CD4-positive, alpha-beta memory T cell (primary cell): ENCODE measurements at regions not wholly inside any gene's neighbourhood (a gene's known extent, or its start where the extent isn't known, plus 50 kb on each side); places are given as distances from the start of the nearest gene placed in this dataset.

Experiments used
- CTCF ChIA-PET: fragments of 350-600 bp; sonication (Branson Sonifier 250); formaldehyde crosslinking; loops from one replicate; lab custom pipeline; 2021; ENCODE audit warnings: inconsistent platforms; ENCODE audit not compliant: partially characterized antibody; lab: Charles Lee
- POLR2A ChIA-PET: fragments of 350-600 bp; sonication (Branson Sonifier 250); formaldehyde crosslinking; loops from one replicate; lab custom pipeline; 2021; ENCODE audit not compliant: partially characterized antibody; lab: Charles Lee
- DNase-seq, 5 donors: peaks; one replicate each; pipeline versions ENCODE4 v3.0.0 to v3.0.0-alpha.2; 2020 to 2022; ENCODE audit warnings: mixed read lengths in 1 of 5
- H3K27ac ChIP-seq: one replicate; pipeline ENCODE4 v1.7.0; 2013; ENCODE audit warnings: low read depth, low read length
- H3K27me3 ChIP-seq: 2 replicates; pipeline ENCODE4 v1.7.0; 2013; ENCODE audit warnings: mild to moderate bottlenecking, low read length, moderate library complexity; ENCODE audit not compliant: insufficient read depth
- H3K36me3 ChIP-seq: 2 replicates; pipeline ENCODE4 v1.7.0; 2013; ENCODE audit warnings: mild to moderate bottlenecking, low read length, moderate library complexity; ENCODE audit not compliant: insufficient read depth
- H3K4me1 ChIP-seq: 2 replicates; pipeline ENCODE4 v1.7.0; 2013; ENCODE audit warnings: mild to moderate bottlenecking, low read length, moderate library complexity; ENCODE audit not compliant: insufficient read depth
- H3K4me3 ChIP-seq, 2 donors: one replicate each; pipeline ENCODE4 v1.7.0; 2013; ENCODE audit warnings: low read length in 2 of 2, mild to moderate bottlenecking in 1 of 2
- H3K9me3 ChIP-seq, 2 donors: one replicate each; pipeline ENCODE4 v1.7.0; 2013; ENCODE audit warnings: low read length in 2 of 2, control low read depth in 1 of 2; ENCODE audit not compliant: control insufficient read depth in 1 of 2
- H3K27ac Mint-ChIP-seq, 7 donors: one replicate each; pipeline ENCODE4 v1.8.0; 2020 to 2021; ENCODE audit warnings: mixed read lengths in 7 of 7, mild to moderate bottlenecking in 6 of 7, inconsistent platforms in 3 of 7, moderate library complexity in 3 of 7
- H3K27me3 Mint-ChIP-seq, 2 donors: one replicate each; pipeline ENCODE4 v1.8.0; 2020 to 2021; ENCODE audit warnings: mixed read lengths in 2 of 2
- H3K36me3 Mint-ChIP-seq, 2 donors: one replicate each; pipeline ENCODE4 v1.8.0; 2020 to 2021; ENCODE audit warnings: mixed read lengths in 2 of 2, inconsistent platforms in 1 of 2, mild to moderate bottlenecking in 1 of 2
- H3K4me1 Mint-ChIP-seq, 4 donors: one replicate each; pipeline ENCODE4 v1.8.0; 2020 to 2021; ENCODE audit warnings: mixed read lengths in 4 of 4, mild to moderate bottlenecking in 1 of 4
- H3K4me3 Mint-ChIP-seq, 8 donors: one replicate each; pipeline ENCODE4 v1.8.0; 2020 to 2021; ENCODE audit warnings: mixed read lengths in 8 of 8, mild to moderate bottlenecking in 7 of 8, moderate library complexity in 6 of 8, inconsistent platforms in 3 of 8
- H3K9me3 Mint-ChIP-seq, 8 donors: one replicate each; pipeline ENCODE4 v1.8.0; 2020 to 2021; ENCODE audit warnings: mixed read lengths in 8 of 8, mild to moderate bottlenecking in 5 of 8, inconsistent platforms in 3 of 8, moderate library complexity in 1 of 8
- intact Hi-C: fragments of 100-400 bp; cut with micrococcal nuclease; formaldehyde crosslinking; loops from one replicate; pipeline ENCODE4 v1.15.1; 2023

DNA sequence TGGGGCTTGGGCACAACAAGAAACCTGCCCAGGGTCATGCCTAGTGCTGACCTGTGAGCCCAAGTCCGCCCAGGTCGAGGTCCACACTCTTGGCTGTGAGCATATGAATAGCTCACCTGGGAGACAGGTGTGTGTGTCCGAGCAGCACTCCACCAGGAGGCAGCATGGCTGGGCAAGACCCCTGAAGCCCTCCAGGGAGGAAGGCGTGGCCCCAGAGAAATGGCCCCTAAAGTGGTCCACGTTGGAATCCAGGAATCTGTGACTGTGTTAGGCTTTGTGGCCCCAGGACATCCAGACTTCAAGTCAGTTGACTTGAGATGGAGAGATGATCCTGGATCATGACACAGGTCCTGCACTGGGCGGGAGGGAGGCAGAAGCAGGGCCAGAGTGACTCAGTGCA is 138.8 kb downstream of the CPZ start:
- Histone ChIP-seq H3K27me3 (no peaks in the 10 kb centered on the region), H3K27ac (no peak overlapping the region), H3K4me3 (no peak overlapping the region), H3K9me3 (no peaks in the 10 kb centered on the region), H3K36me3 (no peaks in the 10 kb centered on the region), H3K4me1 (no peaks in the 10 kb centered on the region)
- no peaks in the 10 kb centered on the region for H3K36me3 Mint-ChIP-seq
- H3K4me1 Mint-ChIP-seq: no peaks in the 10 kb centered on the region
- H3K9me3 Mint-ChIP-seq: peaks cover 0 to 12% (median 1%) of the 10 kb centered on the region in 8 donors
- intact Hi-C loops: no loop called here
- peaks cover 0 to 3% of the 10 kb centered on the region in 2 donors for H3K27me3 Mint-ChIP-seq
- peak overlapping the region in 1 of 7 donors; percentile 23 for H3K27ac Mint-ChIP-seq
- no peak overlapping the region for H3K4me3 Mint-ChIP-seq
- ChIA-PET POLR2A (no interaction called here), CTCF (no interaction called here)
- no peak for DNase-seq

DNA sequence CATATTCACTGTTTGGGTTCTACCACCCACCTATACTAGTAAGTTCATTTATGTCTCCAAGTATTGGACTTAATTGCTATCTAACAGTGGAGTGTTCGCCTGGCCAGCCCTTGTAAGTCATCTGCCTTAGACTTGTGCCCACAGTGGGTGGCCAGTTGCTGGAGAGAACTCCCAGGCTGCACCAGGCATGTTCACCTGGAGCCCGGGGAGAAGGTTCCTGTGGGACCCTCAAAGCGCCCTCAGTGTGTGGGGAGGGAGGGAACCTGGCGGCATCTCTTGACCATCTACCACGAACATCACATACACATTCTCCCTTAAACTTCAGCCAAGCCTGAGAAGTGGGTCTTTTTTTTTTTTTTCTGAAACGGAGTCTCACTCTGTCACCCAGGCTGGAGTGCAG is 138.1 kb downstream of the CPZ start:
- Histone ChIP-seq H3K4me3 (no peak overlapping the region), H3K36me3 (no peaks in the 10 kb centered on the region), H3K27me3 (no peaks in the 10 kb centered on the region), H3K4me1 (no peaks in the 10 kb centered on the region), H3K27ac (no peak overlapping the region), H3K9me3 (no peaks in the 10 kb centered on the region)
- no peak for DNase-seq
- Mint-ChIP-seq H3K36me3 (no peaks in the 10 kb centered on the region), H3K27ac (no peak overlapping the region), H3K27me3 (peaks cover 0 to 3% of the 10 kb centered on the region in 2 donors), H3K4me3 (no peak overlapping the region), H3K9me3 (peaks cover 0 to 12% (median under 1%) of the 10 kb centered on the region in 8 donors), H3K4me1 (no peaks in the 10 kb centered on the region)
- intact Hi-C loops: no loop called here
- CTCF ChIA-PET: no interaction called here
- POLR2A ChIA-PET: no interaction called here

DNA sequence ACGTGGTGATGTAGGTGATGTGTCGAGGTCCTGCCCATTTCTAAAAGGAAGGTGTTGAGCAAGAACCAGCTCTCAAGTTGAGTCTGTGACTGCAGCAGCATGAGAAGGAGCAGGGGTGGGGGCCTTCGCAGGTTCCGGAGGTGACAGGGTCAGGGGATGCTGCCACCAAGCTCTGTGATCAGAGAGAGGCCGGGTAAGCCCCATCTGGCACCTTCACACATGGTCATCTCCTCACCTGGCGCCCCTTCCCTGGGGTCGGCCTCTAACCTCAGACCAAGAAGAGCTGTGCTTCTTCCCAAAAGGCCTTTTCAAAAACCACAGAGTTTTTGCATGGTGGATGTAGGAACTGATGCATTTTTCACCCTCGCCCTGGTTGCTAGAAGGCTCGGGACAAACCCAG is 137.6 kb downstream of the CPZ start:
- Histone ChIP-seq H3K36me3 (no peaks in the 10 kb centered on the region), H3K9me3 (no peaks in the 10 kb centered on the region), H3K4me1 (no peaks in the 10 kb centered on the region), H3K27ac (no peak overlapping the region), H3K27me3 (no peaks in the 10 kb centered on the region), H3K4me3 (no peak overlapping the region)
- H3K9me3 Mint-ChIP-seq: peaks cover 0 to 12% (median under 1%) of the 10 kb centered on the region in 8 donors
- no peaks in the 10 kb centered on the region for H3K36me3 Mint-ChIP-seq
- no peak for DNase-seq
- no peak overlapping the region for H3K4me3 Mint-ChIP-seq
- H3K27me3 Mint-ChIP-seq: peaks cover 0 to 3% of the 10 kb centered on the region in 2 donors
- intact Hi-C loops: no loop called here
- CTCF ChIA-PET: no interaction called here
- no peaks in the 10 kb centered on the region for H3K4me1 Mint-ChIP-seq
- POLR2A ChIA-PET: no interaction called here
- no peak overlapping the region for H3K27ac Mint-ChIP-seq

DNA sequence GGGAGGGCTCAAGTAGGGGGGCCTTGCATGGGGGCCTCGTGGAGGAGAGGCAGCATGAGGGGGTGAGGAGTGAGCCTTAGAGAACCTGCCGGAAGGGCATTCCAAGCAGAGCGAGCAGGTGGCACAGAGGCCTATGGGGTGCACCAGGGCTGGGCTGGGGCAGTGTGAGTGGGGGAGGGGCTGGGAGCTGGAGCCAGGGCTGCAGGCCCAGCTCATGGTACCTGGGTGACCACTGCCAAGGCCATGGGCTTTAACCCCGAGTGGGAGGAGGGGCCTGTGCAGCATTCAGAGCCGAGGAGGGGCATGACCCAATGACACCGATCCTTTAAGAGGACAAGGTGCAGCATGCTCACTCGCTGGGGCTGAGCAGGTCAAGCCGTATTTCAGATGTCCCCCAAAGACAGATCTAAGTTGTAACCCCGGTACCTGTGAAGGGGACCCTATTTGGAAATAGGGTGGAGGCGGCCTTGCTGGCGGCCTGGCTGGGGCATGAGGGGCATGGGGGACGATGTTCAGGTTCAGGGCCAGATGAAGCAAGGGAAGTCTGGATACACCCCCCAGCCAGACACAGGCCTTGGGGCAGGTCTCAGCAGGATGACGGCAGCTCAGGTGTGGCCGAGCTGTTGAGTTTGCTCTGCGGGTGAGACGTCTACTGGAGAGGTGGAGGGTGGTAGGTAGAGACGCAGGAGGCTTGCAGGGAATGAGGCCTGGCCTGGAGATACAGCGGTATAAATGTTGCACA is 137.0 kb downstream of the CPZ start:
- Mint-ChIP-seq H3K36me3 (no peaks in the 10 kb centered on the region), H3K27ac (no peak overlapping the region), H3K27me3 (peaks cover 0 to 3% of the 10 kb centered on the region in 2 donors), H3K9me3 (peaks cover 0 to 12% (median under 1%) of the 10 kb centered on the region in 8 donors), H3K4me3 (no peak overlapping the region), H3K4me1 (no peaks in the 10 kb centered on the region)
- H3K4me3 ChIP-seq: no peak overlapping the region
- DNase-seq: no peak
- POLR2A ChIA-PET: no interaction called here
- no peaks in the 10 kb centered on the region for H3K27me3 ChIP-seq
- intact Hi-C loops: no loop called here
- H3K4me1 ChIP-seq: no peaks in the 10 kb centered on the region
- H3K36me3 ChIP-seq: no peaks in the 10 kb centered on the region
- no peaks in the 10 kb centered on the region for H3K9me3 ChIP-seq
- CTCF ChIA-PET: no interaction called here
- no peak overlapping the region for H3K27ac ChIP-seq

DNA sequence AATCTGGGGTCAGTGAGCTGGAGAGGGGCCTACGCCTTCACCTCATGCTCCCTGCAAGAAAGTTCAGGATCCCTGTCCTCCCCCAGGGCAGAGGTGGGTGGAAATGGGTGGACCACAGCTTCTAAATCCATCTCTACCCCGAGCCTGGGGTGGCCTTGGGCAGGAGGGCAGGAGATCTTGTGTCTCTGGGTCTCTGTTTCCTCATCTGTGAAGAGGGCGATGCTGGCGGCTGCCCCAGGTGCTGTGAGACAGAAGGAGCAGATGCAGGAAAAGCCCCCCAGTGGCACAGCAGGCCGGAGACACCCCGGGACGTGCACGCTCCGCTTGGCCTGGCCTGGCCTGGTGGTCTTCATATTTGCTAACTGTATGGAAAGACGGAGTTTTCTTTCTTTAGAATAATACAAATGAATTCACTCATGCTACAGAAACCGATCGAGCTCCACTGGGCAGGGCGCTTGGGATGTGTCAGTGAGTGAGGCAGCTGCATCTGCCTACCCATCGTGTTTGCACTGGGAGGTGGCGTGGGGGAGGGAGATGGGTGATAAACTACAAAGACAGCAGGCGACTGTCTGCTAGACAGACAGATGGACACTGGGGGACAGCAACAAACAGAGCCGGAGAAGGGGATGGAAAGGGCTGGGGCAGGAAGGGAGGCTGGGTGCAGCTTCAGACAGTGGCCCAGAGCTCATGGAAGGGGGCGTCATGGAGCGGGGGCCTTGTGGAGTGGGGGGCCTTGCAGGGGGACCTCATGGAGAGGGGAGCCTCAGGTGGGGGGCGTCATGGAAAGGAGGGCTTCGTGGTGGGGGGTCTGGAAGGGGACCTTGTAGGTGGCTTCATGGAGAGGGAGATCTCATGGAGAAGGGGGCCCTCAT is 136.2 kb downstream of the CPZ start:
- Mint-ChIP-seq H3K9me3 (peaks cover 0 to 4% (median 0%) of the 10 kb centered on the region in 8 donors), H3K4me3 (no peak overlapping the region), H3K27ac (no peak overlapping the region), H3K27me3 (peaks cover 2 to 5% of the 10 kb centered on the region in 2 donors), H3K36me3 (no peaks in the 10 kb centered on the region), H3K4me1 (no peaks in the 10 kb centered on the region)
- H3K27ac ChIP-seq: no peak overlapping the region
- POLR2A ChIA-PET: no interaction called here
- no peaks in the 10 kb centered on the region for H3K4me1 ChIP-seq
- H3K36me3 ChIP-seq: no peaks in the 10 kb centered on the region
- no peaks in the 10 kb centered on the region for H3K9me3 ChIP-seq
- H3K27me3 ChIP-seq: no peaks in the 10 kb centered on the region
- no peak for DNase-seq
- intact Hi-C loops: no loop called here
- CTCF ChIA-PET: no interaction called here
- no peak overlapping the region for H3K4me3 ChIP-seq

DNA sequence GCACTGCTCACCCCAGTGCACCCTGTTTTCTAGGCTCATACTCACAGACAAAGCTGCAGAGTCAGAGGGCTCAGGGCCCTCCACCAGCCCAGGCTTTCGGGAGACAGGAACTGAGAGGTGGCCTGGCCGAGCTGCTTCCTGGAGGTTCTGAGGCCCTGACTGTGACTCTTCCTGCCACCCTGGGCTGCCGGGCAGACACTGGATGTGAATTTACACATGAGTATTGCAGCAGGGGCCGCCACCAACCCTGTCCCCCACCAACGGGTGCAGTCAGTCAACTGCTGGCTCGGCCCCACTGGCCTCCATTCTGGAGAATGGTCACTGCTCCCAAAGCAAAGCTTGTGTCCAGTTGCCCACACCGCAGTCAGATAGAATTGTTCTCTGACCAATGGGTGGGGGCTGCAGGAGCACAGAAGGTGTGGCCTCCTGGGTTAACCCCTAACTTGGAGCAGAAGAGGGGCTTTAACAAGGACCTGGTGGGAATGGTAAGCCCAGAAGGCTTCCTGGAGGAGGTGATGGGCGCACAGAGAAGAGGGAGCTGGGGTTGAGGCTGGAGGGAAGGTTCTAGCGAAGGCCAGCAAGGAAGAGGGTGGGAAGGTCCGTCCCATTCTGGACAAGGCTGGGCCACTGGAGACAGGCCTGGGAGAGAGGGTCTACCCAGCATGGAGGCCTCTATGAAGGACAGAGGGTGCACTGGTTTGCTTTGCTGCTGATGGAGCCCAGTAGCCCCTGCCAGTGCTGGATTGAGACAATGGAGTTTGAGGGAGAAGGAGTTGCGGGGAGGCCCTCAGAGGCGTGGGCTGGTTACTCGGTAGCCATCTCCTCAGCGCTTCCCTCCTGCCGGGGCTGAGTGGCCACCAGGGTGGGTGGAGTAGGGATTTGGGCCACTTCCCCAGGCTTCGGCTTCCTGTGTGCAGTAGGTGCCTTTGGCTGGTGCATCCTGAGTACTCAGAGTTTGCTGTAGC is 135.3 kb downstream of the CPZ start:
- intact Hi-C loops: no loop called here
- Histone ChIP-seq H3K27ac (no peak overlapping the region), H3K9me3 (no peaks in the 10 kb centered on the region), H3K4me1 (no peaks in the 10 kb centered on the region), H3K36me3 (no peaks in the 10 kb centered on the region), H3K4me3 (no peak overlapping the region), H3K27me3 (no peaks in the 10 kb centered on the region)
- ChIA-PET POLR2A (no interaction called here), CTCF (no interaction called here)
- Mint-ChIP-seq H3K4me1 (no peaks in the 10 kb centered on the region), H3K4me3 (no peak overlapping the region), H3K9me3 (peaks cover 0 to 2% (median 0%) of the 10 kb centered on the region in 8 donors), H3K27me3 (peaks cover 2 to 5% of the 10 kb centered on the region in 2 donors), H3K36me3 (no peaks in the 10 kb centered on the region), H3K27ac (peak overlapping the region in 1 of 7 donors; percentile 46)
- no peak for DNase-seq

DNA sequence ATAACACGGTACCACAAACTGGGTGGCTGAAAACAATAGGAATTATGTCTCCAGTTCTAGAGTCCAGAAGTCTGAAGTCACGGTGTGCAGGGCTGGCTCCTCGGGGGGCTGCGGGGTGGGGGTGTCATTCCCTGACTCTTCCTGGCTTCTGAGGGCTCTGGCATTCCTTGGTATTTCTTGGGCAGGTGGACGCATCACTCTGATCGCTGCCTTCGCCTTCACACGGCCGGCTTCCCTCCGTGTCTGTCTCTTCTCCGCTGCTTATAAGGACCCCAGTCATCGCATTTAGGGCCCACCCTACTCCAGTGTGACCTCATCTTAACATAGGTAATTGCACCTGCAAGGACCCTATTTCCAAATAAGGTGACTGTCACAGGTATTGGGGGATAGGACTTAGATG is 134.6 kb downstream of the CPZ start:
- Histone ChIP-seq H3K4me3 (no peak overlapping the region), H3K36me3 (no peaks in the 10 kb centered on the region), H3K4me1 (no peaks in the 10 kb centered on the region), H3K27ac (no peak overlapping the region), H3K27me3 (no peaks in the 10 kb centered on the region), H3K9me3 (no peaks in the 10 kb centered on the region)
- Mint-ChIP-seq H3K9me3 (peaks cover 0 to 2% (median 0%) of the 10 kb centered on the region in 8 donors), H3K27me3 (peaks cover 2 to 5% of the 10 kb centered on the region in 2 donors), H3K4me1 (no peaks in the 10 kb centered on the region), H3K27ac (no peak overlapping the region), H3K36me3 (no peaks in the 10 kb centered on the region), H3K4me3 (no peak overlapping the region)
- DNase-seq: no peak
- intact Hi-C loops: no loop called here
- ChIA-PET POLR2A (no interaction called here), CTCF (no interaction called here)
